ENCODE measurements at regions not wholly inside any gene's neighbourhood (a gene's known extent, or its start where the extent isn't known, plus 50 kb on each side); places are given as distances from the start of the nearest gene placed in this dataset.
"Not testable (repeated sequence)": the region's sequence is repeated elsewhere in the genome, so short reads cannot be mapped to it uniquely, and the experiment has no call there.

- DNase-seq: no peak
Measured at GRCh38 chr14:22285991-22286390, 303.0 kb downstream of the DAD1 start.

GRCh38 chr14:22282949-22283348 is 306.1 kb downstream of the DAD1 start:
- no peak for DNase-seq

GRCh38 chr14:22282417-22282816 is 306.6 kb downstream of the DAD1 start:
- DNase-seq: no peak

- not testable (repeated sequence) for DNase-seq
Measured at GRCh38 chr14:22281447-22281874, 307.6 kb downstream of the DAD1 start.

- no peak for DNase-seq
Measured at GRCh38 chr14:22280497-22281316, 308.3 kb downstream of the DAD1 start.

GRCh38 chr14:22276913-22277816 is 311.9 kb downstream of the DAD1 start:
- DNase-seq: no peak

GRCh38 chr14:22271838-22272799 is 316.9 kb downstream of the DAD1 start:
- no peak for DNase-seq

- DNase-seq: no peak
Measured at GRCh38 chr14:22268875-22269274, 320.1 kb downstream of the DAD1 start.

- DNase-seq: no peak
Measured at GRCh38 chr14:22266683-22267082, 322.3 kb downstream of the DAD1 start.

- DNase-seq: no peak
Measured at GRCh38 chr14:22266142-22266442, 322.9 kb downstream of the DAD1 start.

GRCh38 chr14:22265319-22266141 is 323.5 kb downstream of the DAD1 start:
- DNase-seq: no peak

- DNase-seq: no peak
Measured at GRCh38 chr14:22264759-22265158, 324.3 kb downstream of the DAD1 start.

GRCh38 chr14:22263961-22264360 is 325.1 kb downstream of the DAD1 start:
- no peak for DNase-seq

- no peak for DNase-seq
Measured at GRCh38 chr14:22262881-22263280, 326.1 kb downstream of the DAD1 start.

GRCh38 chr14:22255017-22255950 is 333.7 kb downstream of the DAD1 start:
- no peak for DNase-seq

GRCh38 chr14:22252686-22253085 is 336.3 kb downstream of the DAD1 start:
- no peak for DNase-seq

- DNase-seq: no peak
Measured at GRCh38 chr14:22251090-22251489, 337.9 kb downstream of the DAD1 start.

- DNase-seq: no peak
Measured at GRCh38 chr14:22249770-22250169, 339.3 kb downstream of the DAD1 start.

- no peak for DNase-seq
Measured at GRCh38 chr14:22243971-22244581, 344.9 kb downstream of the DAD1 start.

- DNase-seq: not testable (repeated sequence)
Measured at GRCh38 chr14:22238320-22238719, 350.7 kb downstream of the DAD1 start.
